ENCODE measurements at regions not wholly inside any gene's neighbourhood (a gene's known extent, or its start where the extent isn't known, plus 50 kb on each side); places are given as distances from the start of the nearest gene placed in this dataset.

DNA sequence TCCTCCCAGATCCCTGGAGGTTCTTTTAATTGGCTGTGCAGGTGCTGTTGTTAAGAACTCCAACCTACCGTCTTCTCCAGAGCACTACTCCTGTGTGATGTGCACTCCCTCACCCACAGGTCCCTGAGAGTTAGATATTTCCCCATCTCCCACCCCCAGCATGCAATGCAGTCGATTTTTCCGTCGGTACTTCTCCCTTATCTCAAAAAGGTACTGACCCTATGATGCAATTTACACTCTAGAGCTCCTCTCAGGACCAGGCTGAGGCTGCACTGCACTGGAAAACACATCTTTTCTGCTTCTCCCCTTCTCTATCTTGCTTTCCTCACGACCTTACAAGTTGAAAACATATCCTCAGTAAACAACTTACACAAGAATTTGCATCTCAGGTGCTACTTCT is 312.4 kb upstream of the TBX3 start:
- DNase-seq = no peak

DNA sequence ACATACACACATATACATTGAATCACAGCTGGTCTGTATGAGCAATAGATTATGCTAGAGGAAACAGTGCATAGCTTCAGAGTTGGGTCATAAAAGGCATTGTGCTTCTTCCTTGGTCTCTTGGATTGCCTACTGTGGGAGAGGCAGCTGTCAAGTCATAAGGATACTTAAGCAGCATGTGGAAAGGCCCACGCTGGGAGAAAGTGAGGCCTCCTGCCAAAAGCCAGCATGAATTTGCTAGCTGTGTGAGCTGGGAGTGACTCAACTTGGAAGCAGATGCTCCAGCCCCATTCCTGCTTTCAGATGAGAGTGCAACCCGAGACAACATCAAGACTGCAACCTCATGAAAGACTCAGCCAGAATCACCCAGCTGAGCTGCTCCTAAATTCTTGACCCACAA is 311.9 kb upstream of the TBX3 start:
- DNase-seq = no peak

- no peak for DNase-seq
Measured at GRCh38 chr12:114993165-114993564, 309.2 kb upstream of the TBX3 start.

DNA sequence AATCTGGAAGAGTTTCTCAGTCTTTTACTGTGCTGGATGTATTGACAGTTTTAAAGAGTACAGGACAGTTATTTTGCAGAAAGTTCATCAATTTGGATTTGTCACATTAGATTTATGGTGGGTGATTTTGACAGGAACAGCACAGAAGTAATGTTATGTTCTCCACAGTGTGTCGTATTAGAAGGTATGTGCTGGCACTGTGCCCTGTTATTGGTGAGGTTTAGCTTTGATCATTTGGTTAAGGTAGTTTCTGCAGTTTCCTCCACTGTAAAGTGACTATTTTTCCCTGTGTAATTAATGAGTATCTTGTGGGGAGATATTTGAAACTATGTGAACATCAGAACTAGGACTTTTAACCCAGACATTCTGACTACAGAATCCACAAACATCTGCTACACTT is 308.5 kb upstream of the TBX3 start:
- DNase-seq = no peak

GRCh38 chr12:114990381-114990780 is 306.4 kb upstream of the TBX3 start:
- DNase-seq = no peak

- DNase-seq = no peak
Measured at GRCh38 chr12:114986849-114987248, 302.9 kb upstream of the TBX3 start.

DNA sequence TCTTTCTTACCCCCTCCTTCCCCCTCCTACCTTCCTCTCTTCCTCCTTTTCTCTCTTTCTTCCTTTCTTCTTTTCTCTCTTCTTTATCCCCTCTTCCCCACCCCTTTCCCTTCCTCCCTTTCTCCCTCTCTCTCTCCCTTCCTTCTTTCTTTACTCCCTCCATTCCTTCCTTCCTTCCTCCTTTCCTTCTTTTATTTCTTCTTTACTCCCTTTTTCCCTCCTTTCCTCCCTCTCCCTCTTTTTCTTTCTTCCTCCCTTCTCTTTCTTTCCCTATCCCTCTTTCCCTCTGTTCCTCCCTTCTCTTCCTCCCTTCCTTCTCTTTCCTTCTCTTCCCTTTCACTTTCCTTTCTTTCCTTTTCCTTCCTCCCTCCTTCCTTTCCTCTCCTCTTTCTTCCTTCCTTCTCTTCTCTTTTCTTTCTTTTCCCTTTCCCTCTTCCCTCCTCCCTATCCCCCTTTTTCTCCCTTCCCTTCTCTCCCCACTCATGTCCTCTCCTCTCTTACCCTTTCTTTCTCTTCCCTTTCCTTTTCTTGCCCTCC is 302.3 kb upstream of the TBX3 start:
- no peak for DNase-seq

DNA sequence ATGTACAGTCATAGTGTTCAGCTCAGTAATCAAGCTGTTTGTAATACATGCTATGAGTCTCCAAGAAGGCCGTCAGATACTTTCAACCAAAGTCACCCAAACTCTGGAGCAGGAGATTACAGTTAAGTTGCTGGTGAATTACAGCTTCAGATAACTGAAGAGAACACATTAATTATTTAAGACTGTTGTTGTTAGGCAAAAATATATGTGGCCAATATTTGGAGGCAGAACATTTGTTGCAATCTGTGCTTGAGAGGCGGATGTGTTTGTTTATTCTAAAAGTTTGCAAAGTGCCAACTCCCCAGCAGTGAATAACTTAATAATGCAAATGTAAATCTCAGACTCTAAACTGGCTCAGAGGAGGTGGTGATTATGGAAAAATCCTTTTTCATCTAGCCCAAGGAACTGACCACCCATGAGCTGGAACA is 300.7 kb upstream of the TBX3 start:
- DNase-seq = no peak

GRCh38 chr12:114982760-114983159 is 298.8 kb upstream of the TBX3 start:
- DNase-seq = no peak

- no peak for DNase-seq
Measured at GRCh38 chr12:114981036-114981435, 297.1 kb upstream of the TBX3 start.

- DNase-seq = no peak
Measured at GRCh38 chr12:114976959-114977358, 293.0 kb upstream of the TBX3 start.

GRCh38 chr12:114976372-114976771 is 292.4 kb upstream of the TBX3 start:
- no peak for DNase-seq

- DNase-seq = no peak
Measured at GRCh38 chr12:114975640-114976310, 291.8 kb upstream of the TBX3 start.

DNA sequence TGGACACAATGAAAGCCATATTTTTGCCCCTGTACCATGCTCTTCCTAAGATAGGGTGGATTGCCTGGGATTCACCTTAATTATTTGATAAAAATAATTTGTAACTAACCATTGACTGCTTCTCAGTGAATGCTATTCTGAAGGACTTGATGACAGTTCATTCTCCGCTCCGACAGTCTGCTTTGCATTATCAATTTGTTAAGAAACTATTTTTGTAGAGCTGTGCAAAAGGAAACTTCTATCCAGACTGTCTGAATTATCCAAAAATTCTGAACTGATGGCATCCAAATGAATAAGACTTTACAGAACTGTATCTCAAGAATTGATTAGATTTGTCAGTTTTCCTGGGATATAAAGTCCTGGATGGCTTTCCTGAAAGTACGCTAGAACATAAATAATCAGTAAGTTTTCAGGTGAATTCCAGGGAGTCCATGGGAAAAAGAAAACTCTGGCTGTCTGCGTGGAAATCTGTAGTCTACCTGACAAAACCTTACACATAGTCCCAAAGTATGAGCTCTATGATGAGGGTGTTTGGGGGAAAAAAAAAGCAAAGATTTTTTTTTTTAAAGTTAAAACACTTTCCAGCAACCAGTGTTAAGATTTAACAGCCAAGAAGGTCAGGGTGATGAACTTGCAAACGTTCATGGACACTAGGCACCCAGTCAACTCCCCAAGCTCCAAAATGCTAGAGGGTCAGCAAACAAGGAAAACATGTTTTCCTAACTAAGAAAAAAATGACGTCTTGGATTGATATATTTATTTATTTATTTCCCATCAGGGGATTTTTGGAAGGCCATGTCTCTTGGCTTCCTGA is 291.1 kb upstream of the TBX3 start:
- no peak for DNase-seq

GRCh38 chr12:114974333-114974732 is 290.4 kb upstream of the TBX3 start:
- no peak for DNase-seq

GRCh38 chr12:114968727-114969126 is 284.8 kb upstream of the TBX3 start:
- DNase-seq = no peak

GRCh38 chr12:114967151-114967550 is 283.2 kb upstream of the TBX3 start:
- DNase-seq = no peak

GRCh38 chr12:114964841-114965240 is 280.9 kb upstream of the TBX3 start:
- no peak for DNase-seq

DNA sequence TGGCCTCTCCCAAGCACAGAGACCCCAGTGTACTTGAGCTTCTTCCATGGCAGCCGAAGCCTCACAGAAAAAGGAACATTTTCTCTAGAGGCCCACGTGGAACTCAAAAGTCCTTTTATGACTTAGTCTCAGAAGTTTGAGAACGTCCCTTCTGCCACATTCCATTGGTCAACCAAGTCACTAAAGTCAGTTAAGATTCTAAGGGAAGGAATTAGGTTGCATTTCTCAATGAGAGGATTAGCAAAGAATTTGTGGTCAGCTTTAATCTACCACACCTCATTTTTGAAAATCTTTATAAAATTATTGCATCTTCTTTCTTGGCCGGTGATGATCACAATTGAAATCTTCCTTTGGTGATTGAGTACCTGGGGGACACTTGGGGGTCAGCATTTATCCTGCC is 279.9 kb upstream of the TBX3 start:
- DNase-seq = no peak

- no peak for DNase-seq
Measured at GRCh38 chr12:114961491-114961890, 277.5 kb upstream of the TBX3 start.

GRCh38 chr12:114958538-114958937 is 274.6 kb upstream of the TBX3 start:
- DNase-seq = no peak

DNA sequence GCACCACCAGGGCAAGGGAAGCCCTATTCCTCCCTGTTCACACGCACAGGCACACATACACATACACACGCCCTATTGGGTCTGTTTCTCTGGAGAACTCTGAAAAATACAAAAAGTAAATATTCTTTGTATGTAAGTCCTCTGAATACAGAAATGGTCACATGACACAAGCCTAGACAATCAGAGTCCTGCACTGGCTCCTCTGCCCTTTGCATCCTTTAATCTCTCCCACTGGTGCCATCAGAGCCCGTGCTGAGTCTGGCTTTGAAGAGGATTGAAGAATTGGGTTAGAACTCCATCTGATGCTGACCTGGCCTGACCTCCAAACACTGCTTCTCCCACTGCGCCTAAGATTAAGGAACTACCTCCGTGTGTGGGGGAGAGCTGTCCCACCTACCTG is 273.2 kb upstream of the TBX3 start:
- DNase-seq = no peak

- no peak for DNase-seq
Measured at GRCh38 chr12:114955414-114956014, 271.5 kb upstream of the TBX3 start.

DNA sequence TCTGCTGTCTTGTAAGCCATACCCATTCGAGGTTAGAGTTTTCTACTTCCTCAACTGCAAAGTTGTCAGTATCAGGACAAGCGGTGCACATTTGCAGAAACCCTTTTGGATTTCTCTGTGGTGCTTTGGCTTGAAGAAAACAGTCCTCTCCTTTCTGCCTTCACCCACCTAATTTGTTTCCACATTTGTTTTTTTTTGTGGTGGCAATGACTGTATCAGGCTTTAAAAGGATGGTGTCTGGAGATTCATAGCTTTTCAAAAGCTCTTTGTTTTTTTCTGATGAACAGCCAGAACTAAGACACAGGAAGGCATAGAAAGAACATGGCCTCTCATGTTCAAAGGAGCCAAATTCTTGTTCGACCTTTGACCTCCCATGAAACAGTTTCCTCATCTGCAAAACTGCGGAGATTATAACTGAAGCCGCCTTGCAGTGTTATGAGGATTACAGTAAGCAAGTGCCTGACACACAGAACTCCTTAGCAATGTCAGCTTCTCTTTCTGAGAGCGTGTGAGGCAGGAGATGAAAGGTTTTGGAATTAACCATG is 270.6 kb upstream of the TBX3 start:
- DNase-seq = no peak

Data from midbrain (tissue), 1 donor.